ENCODE measurements at regions not wholly inside any gene's neighbourhood (a gene's known extent, or its start where the extent isn't known, plus 50 kb on each side); places are given as distances from the start of the nearest gene placed in this dataset.
"Not testable (repeated sequence)": the region's sequence is repeated elsewhere in the genome, so short reads cannot be mapped to it uniquely, and the experiment has no call there.

DNA sequence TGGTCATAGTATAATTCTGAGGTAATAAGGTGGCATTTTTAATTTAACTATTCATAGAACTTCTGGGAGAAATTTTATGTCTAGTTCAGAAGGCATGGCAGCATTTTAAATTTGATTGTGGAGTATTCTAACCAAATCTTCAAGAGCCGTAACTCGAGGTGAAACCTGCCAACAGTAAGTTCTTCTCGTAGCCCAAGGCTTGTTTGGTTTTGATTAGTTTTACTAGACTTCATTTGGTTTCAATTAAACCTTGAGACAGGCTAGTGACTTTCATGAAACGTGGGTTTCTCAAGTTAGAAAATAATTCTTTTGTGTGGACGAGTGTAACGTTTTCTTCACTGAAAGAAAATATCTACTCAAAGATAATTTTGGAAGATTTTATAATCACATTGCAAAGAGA lies 395.5 kb downstream of the USP25 start:
- Histone ChIP-seq H3K4me1 (ENCODE audit: insufficient read depth, low read length) (no peaks in the 10 kb centered on the region), H3K9me3 (ENCODE audit: insufficient read depth, low read depth, low read length) (no peaks in the 10 kb centered on the region), H3K4me3 (ENCODE audit: low read length) (no peak overlapping the region), H3K36me3 (ENCODE audit: insufficient read depth, low read depth, low read length) (no peaks in the 10 kb centered on the region), H3K9ac (ENCODE audit: low read depth, low read length) (no peak overlapping the region), H3K27me3 (ENCODE audit: insufficient read depth, low read length) (no peaks in the 10 kb centered on the region), H3K27ac (ENCODE audit: low read length) (no peak overlapping the region)

DNA sequence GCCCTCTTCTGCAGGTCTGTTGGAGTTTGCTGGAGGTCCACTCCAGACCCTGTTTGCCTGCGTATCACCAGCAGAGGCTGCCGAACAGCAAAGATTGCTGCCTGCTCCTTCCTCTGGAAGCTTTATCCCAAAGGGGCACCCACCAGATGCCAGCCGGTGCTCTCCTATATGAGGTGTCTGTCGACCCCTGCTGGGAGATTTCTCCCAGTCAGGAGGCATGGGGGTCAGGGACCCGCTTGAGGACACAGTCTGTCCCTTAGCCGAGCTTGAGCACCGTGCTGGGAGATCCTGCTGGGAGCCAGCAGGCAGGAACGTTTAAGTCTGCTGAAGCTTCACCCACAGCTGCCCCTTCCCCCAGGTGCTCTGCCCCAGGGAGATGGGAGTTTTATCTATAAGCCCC lies 402.7 kb downstream of the USP25 start:
- H3K4me1 ChIP-seq (ENCODE audit: insufficient read depth, low read length); H3K9me3 ChIP-seq (ENCODE audit: insufficient read depth, low read depth, low read length); H3K27ac ChIP-seq (ENCODE audit: low read length); H3K9ac ChIP-seq (ENCODE audit: low read depth, low read length); H3K27me3 ChIP-seq (ENCODE audit: insufficient read depth, low read length); H3K36me3 ChIP-seq (ENCODE audit: insufficient read depth, low read depth, low read length); H3K4me3 ChIP-seq (ENCODE audit: low read length): not testable (repeated sequence)

DNA sequence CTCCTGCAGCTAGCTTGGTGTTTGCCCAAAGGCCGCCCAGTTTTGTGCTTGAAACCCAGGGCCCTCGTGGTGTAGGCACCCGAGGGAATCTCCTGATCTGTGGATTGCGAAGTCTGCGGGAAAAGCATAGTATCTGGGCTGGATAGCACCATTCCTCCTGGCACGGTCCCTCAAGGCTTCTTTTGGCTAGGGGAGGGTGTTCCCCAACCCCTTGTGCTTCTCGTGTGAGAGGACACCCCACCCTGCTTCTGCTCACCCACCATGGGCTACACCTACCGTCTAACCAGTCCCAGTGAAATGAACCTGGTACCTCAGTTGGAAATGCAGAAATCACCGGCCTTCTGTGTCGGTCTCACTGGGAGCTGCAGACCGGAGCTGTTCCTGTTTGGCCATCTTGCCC lies 403.5 kb downstream of the USP25 start:
- Histone ChIP-seq H3K4me3 (ENCODE audit: low read length) (no peak overlapping the region), H3K36me3 (ENCODE audit: insufficient read depth, low read depth, low read length) (no peaks in the 10 kb centered on the region), H3K27me3 (ENCODE audit: insufficient read depth, low read length) (no peaks in the 10 kb centered on the region), H3K27ac (ENCODE audit: low read length) (no peak overlapping the region), H3K9me3 (ENCODE audit: insufficient read depth, low read depth, low read length) (no peaks in the 10 kb centered on the region), H3K4me1 (ENCODE audit: insufficient read depth, low read length) (no peaks in the 10 kb centered on the region), H3K9ac (ENCODE audit: low read depth, low read length) (no peak overlapping the region)

DNA sequence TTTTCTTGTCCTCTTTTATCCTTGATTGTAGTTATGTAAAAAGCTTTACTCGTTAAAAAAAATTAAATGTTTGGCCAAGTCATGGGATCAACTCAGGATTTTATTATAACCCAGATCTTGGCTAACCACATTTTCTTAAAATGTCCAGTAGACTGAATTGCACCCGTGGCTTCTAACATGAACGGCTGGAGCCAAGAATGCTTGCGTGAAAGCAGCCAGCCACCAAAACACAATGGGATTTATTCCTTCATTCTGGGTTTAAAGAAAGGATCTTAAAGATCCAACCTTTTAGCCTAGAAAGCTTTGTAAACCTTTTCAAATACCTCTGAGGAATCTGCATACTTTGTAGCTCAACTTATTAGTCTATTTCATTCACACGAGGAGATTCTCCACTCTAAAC lies 404.4 kb downstream of the USP25 start:
- Histone ChIP-seq H3K4me1 (ENCODE audit: insufficient read depth, low read length) (no peaks in the 10 kb centered on the region), H3K9me3 (ENCODE audit: insufficient read depth, low read depth, low read length) (no peaks in the 10 kb centered on the region), H3K9ac (ENCODE audit: low read depth, low read length) (no peak overlapping the region), H3K27ac (ENCODE audit: low read length) (no peak overlapping the region), H3K27me3 (ENCODE audit: insufficient read depth, low read length) (no peaks in the 10 kb centered on the region), H3K36me3 (ENCODE audit: insufficient read depth, low read depth, low read length) (no peaks in the 10 kb centered on the region), H3K4me3 (ENCODE audit: low read length) (no peak overlapping the region)

DNA sequence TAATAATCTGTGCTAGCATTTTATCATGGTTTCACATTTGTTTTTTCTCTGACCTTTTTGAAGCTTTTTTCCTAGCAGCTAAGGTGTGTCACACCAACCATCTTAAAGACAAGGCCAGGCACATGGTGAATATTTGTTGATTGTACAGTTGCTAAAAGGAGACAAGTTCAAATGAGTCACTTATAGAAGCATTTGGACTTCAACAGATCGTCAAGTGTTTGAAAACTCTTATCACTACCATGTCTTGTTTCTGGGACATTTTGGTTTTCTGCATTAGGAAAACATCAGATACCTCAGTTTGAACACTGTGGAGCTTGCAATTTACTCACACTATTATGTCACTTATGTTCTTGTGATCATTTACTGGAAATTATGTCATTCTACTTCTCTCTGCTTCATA lies 407.3 kb downstream of the USP25 start:
- no peaks in the 10 kb centered on the region for H3K9me3 ChIP-seq (ENCODE audit: insufficient read depth, low read depth, low read length)
- no peaks in the 10 kb centered on the region for H3K27me3 ChIP-seq (ENCODE audit: insufficient read depth, low read length)
- no peak overlapping the region for H3K4me3 ChIP-seq (ENCODE audit: low read length)
- no peak overlapping the region for H3K27ac ChIP-seq (ENCODE audit: low read length)
- H3K4me1 ChIP-seq (ENCODE audit: insufficient read depth, low read length), result no peaks in the 10 kb centered on the region
- H3K9ac ChIP-seq (ENCODE audit: low read depth, low read length), result no peak overlapping the region
- no peaks in the 10 kb centered on the region for H3K36me3 ChIP-seq (ENCODE audit: insufficient read depth, low read depth, low read length)

GRCh38 chr21:16145052-16145451 lies 415.3 kb downstream of the USP25 start:
- H3K27me3 ChIP-seq (ENCODE audit: insufficient read depth, low read length), result no peaks in the 10 kb centered on the region
- H3K9ac ChIP-seq (ENCODE audit: low read depth, low read length), result no peak overlapping the region
- no peaks in the 10 kb centered on the region for H3K36me3 ChIP-seq (ENCODE audit: insufficient read depth, low read depth, low read length)
- H3K27ac ChIP-seq (ENCODE audit: low read length), result no peak overlapping the region
- no peak overlapping the region for H3K4me3 ChIP-seq (ENCODE audit: low read length)
- no peaks in the 10 kb centered on the region for H3K9me3 ChIP-seq (ENCODE audit: insufficient read depth, low read depth, low read length)
- no peaks in the 10 kb centered on the region; the same call in 1 of the 2 replicates for H3K4me1 ChIP-seq (ENCODE audit: insufficient read depth, low read length)

- no peak overlapping the region for H3K9ac ChIP-seq (ENCODE audit: low read depth, low read length)
Observed at GRCh38 chr21:16145479-16145878, 415.7 kb downstream of the USP25 start.

DNA sequence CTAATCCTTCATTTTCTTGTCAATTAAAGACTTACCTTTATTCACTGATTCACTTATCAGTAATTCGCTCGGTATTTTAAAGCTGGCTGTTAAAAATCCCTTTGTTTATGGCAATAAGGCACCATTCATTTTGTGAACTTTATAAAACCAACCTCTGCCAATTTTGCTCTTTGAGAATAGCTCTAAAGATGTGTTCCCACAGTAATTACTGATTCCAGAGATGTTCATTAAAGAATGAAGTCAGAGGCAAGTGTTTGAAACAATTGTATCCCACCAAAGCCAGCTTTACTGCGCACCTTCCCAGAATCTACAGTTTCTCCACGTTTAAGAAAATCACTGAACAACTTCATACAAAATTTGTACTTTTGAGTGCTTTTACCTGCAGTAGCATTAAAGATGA lies 424.5 kb downstream of the USP25 start:
- Histone ChIP-seq H3K9ac (ENCODE audit: low read depth, low read length) (no peak overlapping the region), H3K9me3 (ENCODE audit: insufficient read depth, low read depth, low read length) (no peaks in the 10 kb centered on the region), H3K27me3 (ENCODE audit: insufficient read depth, low read length) (no peaks in the 10 kb centered on the region), H3K36me3 (ENCODE audit: insufficient read depth, low read depth, low read length) (no peaks in the 10 kb centered on the region), H3K4me3 (ENCODE audit: low read length) (no peak overlapping the region), H3K4me1 (ENCODE audit: insufficient read depth, low read length) (peaks cover 6% of the 10 kb centered on the region; the same call in 1 of the 2 replicates), H3K27ac (ENCODE audit: low read length) (no peak overlapping the region)

More at GRCh38 chr21:16145479-16145878, 415.7 kb downstream of the USP25 start:
- no peak overlapping the region for H3K4me3 ChIP-seq (ENCODE audit: low read length)
- no peaks in the 10 kb centered on the region for H3K9me3 ChIP-seq (ENCODE audit: insufficient read depth, low read depth, low read length)
- no peak overlapping the region for H3K27ac ChIP-seq (ENCODE audit: low read length)
- no peaks in the 10 kb centered on the region for H3K27me3 ChIP-seq (ENCODE audit: insufficient read depth, low read length)
- no peaks in the 10 kb centered on the region for H3K36me3 ChIP-seq (ENCODE audit: insufficient read depth, low read depth, low read length)
- no peaks in the 10 kb centered on the region; the same call in 1 of the 2 replicates for H3K4me1 ChIP-seq (ENCODE audit: insufficient read depth, low read length)

DNA sequence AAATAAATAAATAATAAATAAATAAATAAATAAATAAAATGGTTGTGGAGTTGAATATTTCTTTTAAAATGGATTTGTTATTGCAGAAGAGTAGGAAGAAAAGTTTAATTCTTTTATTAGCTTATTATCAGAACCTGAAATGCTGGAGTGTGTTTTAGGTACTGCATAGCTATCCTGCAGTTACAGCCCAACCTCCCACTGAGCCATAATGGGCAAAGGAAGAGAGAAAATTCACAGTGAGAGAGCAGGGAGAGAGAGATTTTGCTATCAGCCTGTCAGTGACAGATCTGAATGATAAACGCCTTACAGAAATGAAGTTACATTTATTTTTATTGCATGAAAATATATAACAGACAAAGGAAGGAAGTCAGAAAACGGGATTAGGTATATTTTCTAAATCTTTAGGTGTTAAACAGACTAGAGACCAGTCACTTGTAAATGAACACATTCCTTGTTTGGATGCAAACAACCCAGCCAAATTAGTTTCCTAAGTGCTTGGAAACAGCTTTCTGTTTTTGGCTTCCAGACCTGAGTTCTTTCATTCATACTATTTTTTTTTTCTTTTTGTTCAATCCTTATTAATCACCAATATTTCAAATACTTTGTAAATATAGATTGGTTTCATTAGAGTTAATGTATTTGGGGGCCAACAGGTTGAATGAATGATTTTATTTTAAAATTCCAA lies 425.3 kb downstream of the USP25 start:
- H3K9me3 ChIP-seq (ENCODE audit: insufficient read depth, low read depth, low read length), result no peaks in the 10 kb centered on the region
- no peak overlapping the region for H3K27ac ChIP-seq (ENCODE audit: low read length)
- peaks cover 6% of the 10 kb centered on the region; the same call in 1 of the 2 replicates for H3K4me1 ChIP-seq (ENCODE audit: insufficient read depth, low read length)
- no peaks in the 10 kb centered on the region for H3K36me3 ChIP-seq (ENCODE audit: insufficient read depth, low read depth, low read length)
- no peaks in the 10 kb centered on the region for H3K27me3 ChIP-seq (ENCODE audit: insufficient read depth, low read length)
- H3K9ac ChIP-seq (ENCODE audit: low read depth, low read length), result no peak overlapping the region
- no peak overlapping the region for H3K4me3 ChIP-seq (ENCODE audit: low read length)

DNA sequence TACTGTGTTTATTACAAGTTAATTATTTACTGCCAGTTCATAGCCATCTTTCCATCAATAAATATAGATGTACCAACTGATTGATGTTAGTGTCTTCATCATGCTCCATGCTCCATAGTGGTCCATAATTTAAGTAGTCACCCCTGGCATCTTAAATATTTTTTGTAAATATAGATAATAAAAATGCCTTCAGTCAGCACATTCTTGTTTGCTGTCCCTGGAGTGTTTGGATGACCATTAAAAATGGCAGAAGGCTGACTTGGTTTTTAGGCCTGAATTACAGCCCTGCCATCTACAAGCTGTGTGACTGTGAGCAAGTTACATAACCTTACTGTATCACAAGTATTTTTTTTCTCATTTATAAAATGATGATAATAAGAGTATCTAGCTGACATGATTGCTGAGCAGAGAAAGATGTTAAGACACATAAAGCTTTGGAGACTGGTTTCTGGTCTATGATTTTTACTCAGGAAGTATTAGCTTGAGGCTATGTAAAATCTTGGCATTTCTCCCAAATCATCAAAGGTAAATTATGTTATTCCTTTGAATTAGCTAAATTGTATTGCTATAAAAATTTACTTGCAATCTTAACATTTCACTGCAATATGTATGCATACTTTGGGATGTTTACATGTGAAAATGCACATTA lies 427.2 kb downstream of the USP25 start:
- no peaks in the 10 kb centered on the region for H3K36me3 ChIP-seq (ENCODE audit: insufficient read depth, low read depth, low read length)
- H3K4me3 ChIP-seq (ENCODE audit: low read length), result no peak overlapping the region
- no peak overlapping the region for H3K27ac ChIP-seq (ENCODE audit: low read length)
- H3K27me3 ChIP-seq (ENCODE audit: insufficient read depth, low read length), result no peaks in the 10 kb centered on the region
- no peaks in the 10 kb centered on the region for H3K9me3 ChIP-seq (ENCODE audit: insufficient read depth, low read depth, low read length)
- no peak overlapping the region for H3K9ac ChIP-seq (ENCODE audit: low read depth, low read length)
- peaks cover 6% of the 10 kb centered on the region; the same call in 1 of the 2 replicates for H3K4me1 ChIP-seq (ENCODE audit: insufficient read depth, low read length)

DNA sequence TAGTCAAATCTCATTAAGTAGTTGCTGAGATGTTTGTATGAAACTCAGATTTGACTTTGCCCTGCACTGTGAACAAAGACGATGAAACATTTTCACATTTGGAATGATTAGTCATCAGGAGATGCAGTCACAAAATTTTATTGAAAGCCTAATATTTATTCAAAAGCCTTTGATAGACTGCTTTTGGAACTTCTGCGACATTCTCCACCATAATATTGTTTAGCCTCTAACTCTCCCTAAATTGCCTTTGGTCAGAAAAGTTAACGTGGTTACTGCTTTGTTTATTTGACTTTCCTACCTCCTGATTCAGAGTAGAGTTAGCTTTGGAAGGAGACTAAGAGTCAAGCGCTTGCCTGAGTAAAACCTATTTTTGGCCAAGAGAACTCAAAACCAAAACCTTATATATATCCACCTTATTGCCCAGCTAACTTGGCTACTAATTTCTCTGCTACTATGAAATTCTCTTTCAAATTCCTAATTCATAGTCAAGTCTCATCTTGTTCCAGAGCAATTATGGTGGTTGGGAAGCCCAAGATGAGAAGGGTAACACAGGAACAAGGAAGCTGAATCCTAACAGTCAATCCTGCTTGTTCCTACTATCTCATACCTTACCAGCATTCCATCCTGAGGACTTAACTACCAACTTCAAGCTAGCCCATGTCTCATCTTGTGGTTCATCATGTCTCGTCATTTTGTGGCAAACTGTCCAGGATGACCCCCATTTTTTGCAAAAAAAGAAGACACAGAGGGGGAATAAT lies 429.6 kb downstream of the USP25 start:
- H3K4me3 ChIP-seq (ENCODE audit: low read length), result no peak overlapping the region
- no peak overlapping the region for H3K9ac ChIP-seq (ENCODE audit: low read depth, low read length)
- H3K27ac ChIP-seq (ENCODE audit: low read length), result no peak overlapping the region
- peaks cover 6% of the 10 kb centered on the region; the same call in 1 of the 2 replicates for H3K4me1 ChIP-seq (ENCODE audit: insufficient read depth, low read length)
- no peaks in the 10 kb centered on the region for H3K36me3 ChIP-seq (ENCODE audit: insufficient read depth, low read depth, low read length)
- H3K27me3 ChIP-seq (ENCODE audit: insufficient read depth, low read length), result no peaks in the 10 kb centered on the region
- H3K9me3 ChIP-seq (ENCODE audit: insufficient read depth, low read depth, low read length), result no peaks in the 10 kb centered on the region

DNA sequence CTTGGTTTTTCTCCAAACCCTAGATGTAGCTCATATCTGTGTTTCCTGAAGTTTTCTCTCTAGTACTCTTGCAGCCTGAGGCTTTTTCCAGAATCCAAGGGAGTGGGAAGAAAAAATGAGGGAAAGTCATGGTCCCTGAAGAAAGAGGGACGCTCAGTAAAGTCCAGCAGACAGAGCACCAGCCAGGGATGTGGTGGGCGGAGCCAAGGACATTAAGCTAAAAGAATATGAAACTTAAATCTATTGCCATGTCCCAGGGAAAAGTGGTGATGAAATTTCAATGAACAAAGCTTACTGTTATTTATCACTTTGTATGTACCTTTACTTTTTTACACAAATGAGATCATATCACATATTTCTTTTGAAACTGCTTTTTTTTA lies 430.2 kb downstream of the USP25 start:
- no peak overlapping the region for H3K4me3 ChIP-seq (ENCODE audit: low read length)
- peaks cover 3% of the 10 kb centered on the region; the same call in 1 of the 2 replicates for H3K4me1 ChIP-seq (ENCODE audit: insufficient read depth, low read length)
- no peak overlapping the region for H3K27ac ChIP-seq (ENCODE audit: low read length)
- H3K9me3 ChIP-seq (ENCODE audit: insufficient read depth, low read depth, low read length), result no peaks in the 10 kb centered on the region
- no peaks in the 10 kb centered on the region for H3K27me3 ChIP-seq (ENCODE audit: insufficient read depth, low read length)
- no peak overlapping the region for H3K9ac ChIP-seq (ENCODE audit: low read depth, low read length)
- no peaks in the 10 kb centered on the region for H3K36me3 ChIP-seq (ENCODE audit: insufficient read depth, low read depth, low read length)
